LNCAP (cell line): ENCODE measurements at regions not wholly inside any gene's neighbourhood (a gene's known extent, or its start where the extent isn't known, plus 50 kb on each side); places are given as distances from the start of the nearest gene placed in this dataset.

Source experiments
- CTCF ChIP-seq: fragments of 450-650 bp; IDR thresholded peaks from 2 replicates; pipeline ENCODE4 v1.5.1; 2017; ENCODE audit warnings: mild to moderate bottlenecking

- no peak for TF ChIP-seq CTCF
Measured at GRCh38 chr10:106384496-106384895, 780.0 kb downstream of the SORCS1 start.

- TF ChIP-seq CTCF, result no peak
Measured at GRCh38 chr10:106380706-106381105, 783.8 kb downstream of the SORCS1 start.

GRCh38 chr10:106378251-106378650, 786.3 kb downstream of the SORCS1 start:
- TF ChIP-seq CTCF, result no peak

GRCh38 chr10:106370751-106371150, 793.8 kb downstream of the SORCS1 start:
- TF ChIP-seq CTCF, result no peak

GRCh38 chr10:106360870-106361269, 803.6 kb downstream of the SORCS1 start:
- no peak for TF ChIP-seq CTCF

DNA sequence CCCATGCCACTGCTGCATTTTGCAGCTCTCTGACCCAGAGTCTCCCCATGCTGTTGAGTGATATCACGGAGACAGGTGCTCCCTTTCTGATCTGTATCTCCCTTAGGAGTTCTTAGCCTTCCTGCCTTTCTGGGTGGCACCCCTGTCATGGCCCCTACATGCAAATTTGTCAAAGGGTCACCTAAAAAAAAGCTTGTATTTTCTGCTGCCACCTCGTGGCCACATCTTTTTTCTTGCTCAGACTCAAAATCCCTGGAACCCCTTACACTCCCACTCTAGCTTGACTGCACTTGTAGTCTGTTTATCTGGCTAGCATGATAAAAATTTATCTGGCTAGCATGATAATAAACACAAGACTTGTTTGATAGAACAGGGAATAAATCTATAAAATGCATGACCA, 809.1 kb downstream of the SORCS1 start:
- no peak for TF ChIP-seq CTCF

- no peak for TF ChIP-seq CTCF
Measured at GRCh38 chr10:106348933-106349332, 815.6 kb downstream of the SORCS1 start.

DNA sequence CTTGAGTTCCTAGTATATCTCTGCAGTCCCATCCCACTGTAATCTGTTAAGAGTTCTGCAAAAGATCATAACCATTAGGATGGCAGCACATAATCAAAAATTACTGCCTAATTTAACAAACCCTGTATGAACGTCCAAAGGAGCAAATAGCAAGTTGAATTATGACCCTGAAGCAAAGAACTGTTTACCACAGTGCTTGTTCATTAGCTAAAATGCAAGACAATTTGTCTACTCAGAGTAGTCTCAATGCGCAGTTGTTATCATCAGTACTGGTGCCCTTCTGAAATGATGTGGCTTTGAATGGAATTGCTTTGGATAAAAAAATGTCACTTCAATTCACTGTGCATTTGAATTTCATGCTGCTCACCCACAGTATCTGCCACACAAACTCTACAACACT, 817.0 kb downstream of the SORCS1 start:
- TF ChIP-seq CTCF, result no peak
